ENCODE measurements at regions not wholly inside any gene's neighbourhood (a gene's known extent, or its start where the extent isn't known, plus 50 kb on each side); places are given as distances from the start of the nearest gene placed in this dataset.

DNA sequence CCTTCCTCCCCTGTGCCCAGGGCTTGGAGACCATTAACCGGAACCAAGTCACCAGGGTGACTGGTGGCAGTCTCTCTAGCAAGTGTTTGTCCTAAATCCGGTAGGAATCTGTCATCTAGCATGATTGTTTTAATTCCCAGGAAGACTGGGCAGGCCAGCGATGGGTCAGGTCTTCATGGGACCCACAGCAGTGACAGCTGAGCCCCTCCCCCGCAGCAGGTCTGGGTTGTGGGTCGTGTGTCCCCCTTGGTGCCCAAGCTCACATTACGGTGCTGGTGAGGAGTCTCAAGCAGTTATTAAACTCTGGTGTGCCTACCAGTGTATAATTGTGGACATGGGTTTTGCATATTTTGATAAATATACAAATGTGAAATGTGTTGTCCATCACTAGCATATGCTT lies 466.5 kb downstream of the MATN1 start:
- TF ChIP-seq CTCF (IDR thresholded peaks at IDR 0.05; ENCODE audit: insufficient read depth, low read depth, low read length, missing control alignments): no peak
- H3K4me3 ChIP-seq (ENCODE audit: low read length): no peak overlapping the region
- no peak for DNase-seq (ENCODE audit: low read depth)

DNA sequence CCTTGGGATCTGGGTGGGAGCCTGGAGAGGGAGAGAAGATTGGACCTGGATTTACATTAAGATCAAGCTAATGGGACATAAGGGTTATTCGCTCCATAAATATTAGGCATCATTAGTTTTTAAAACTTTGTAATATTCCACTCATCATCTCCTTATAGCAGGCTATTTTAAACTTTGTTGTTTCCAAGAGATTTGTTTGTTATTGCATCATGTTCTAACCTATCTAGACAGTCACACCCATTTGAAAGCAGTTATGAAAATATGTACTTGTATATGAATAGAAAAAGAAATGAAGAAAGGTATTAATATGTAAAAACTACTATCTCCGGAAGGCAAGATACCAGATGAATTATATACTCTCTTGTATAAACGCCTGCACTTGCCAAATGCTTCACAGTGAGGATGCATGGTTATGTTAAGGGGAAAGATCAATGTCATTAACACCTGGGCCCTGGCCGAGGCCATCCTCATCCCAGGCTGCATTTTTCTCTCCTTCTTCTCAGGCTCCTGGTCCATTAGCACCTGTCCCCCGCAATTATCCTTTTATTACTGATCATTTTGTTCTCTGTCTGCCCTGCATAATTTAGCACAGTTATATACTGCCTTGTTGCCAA lies 468.2 kb downstream of the MATN1 start:
- no peak for TF ChIP-seq CTCF (IDR thresholded peaks at IDR 0.05; ENCODE audit: insufficient read depth, low read depth, low read length, missing control alignments)
- no peak for DNase-seq (ENCODE audit: low read depth)
- no peak overlapping the region for H3K4me3 ChIP-seq (ENCODE audit: low read length)

GRCh38 chr1:30253807-30254440 lies 469.5 kb downstream of the MATN1 start:
- TF ChIP-seq CTCF (IDR thresholded peaks at IDR 0.05; ENCODE audit: insufficient read depth, low read depth, low read length, missing control alignments): no peak
- no peak overlapping the region for H3K4me3 ChIP-seq (ENCODE audit: low read length)
- no peak for DNase-seq (ENCODE audit: low read depth)

DNA sequence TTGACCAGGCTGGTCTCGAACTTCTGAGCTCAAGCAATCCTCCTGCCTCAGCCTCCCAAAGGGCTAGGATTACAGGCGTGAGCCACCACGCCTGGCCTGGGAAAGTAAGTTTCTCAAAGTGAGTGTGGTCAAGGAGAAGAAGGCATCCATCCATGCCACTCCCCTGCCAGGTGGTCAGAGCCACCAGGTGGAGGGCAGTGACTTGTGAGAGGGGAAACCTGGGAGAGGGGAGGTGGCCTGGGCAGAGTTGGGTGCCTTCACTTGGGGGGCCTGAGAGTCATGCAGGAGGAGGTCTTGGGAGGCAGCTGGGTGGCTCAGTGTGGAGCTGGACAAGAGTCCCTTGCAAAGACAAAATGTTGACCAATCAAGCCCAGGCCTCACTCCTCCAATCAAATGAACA lies 470.0 kb downstream of the MATN1 start:
- TF ChIP-seq CTCF (IDR thresholded peaks at IDR 0.05; ENCODE audit: insufficient read depth, low read depth, low read length, missing control alignments): no peak
- no peak overlapping the region for H3K4me3 ChIP-seq (ENCODE audit: low read length)
- no peak for DNase-seq (ENCODE audit: low read depth)

GRCh38 chr1:30250984-30251850 lies 472.2 kb downstream of the MATN1 start:
- no peak overlapping the region for H3K4me3 ChIP-seq (ENCODE audit: low read length)
- no peak for TF ChIP-seq CTCF (IDR thresholded peaks at IDR 0.05; ENCODE audit: insufficient read depth, low read depth, low read length, missing control alignments)
- no peak for DNase-seq (ENCODE audit: low read depth)

DNA sequence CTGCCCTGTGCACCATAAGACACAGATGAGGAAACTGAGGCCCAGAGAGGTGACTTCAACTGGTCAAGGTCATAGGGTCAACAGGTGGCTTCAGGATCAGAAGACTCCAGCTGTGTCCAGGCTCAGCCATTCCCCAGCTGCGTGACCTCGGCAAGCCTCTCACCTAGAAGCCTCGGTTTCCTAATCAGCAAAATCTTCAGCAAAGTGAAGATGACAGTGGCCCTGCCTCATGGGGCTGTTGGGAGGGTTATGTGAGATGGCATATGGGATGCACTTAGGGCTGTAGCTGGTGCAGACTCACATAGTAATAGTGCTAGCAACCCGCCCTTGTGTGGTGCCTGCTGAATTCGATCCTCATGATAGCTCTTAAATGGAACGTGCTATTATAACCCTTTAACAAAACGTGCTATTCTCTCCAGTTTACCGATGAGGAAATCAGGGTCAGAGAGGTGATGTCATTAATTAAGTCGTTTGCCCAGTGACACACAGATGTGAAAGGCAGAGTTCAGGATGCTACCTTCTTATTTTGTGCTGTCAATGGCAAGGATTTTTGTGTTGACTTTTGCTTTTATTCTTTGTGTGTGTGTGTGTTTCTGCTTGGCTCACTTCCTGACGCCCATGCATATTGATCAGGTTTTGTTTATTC lies 472.9 kb downstream of the MATN1 start:
- H3K4me3 ChIP-seq (ENCODE audit: low read length): no peak overlapping the region
- no peak for DNase-seq (ENCODE audit: low read depth)
- no peak for TF ChIP-seq CTCF (IDR thresholded peaks at IDR 0.05; ENCODE audit: insufficient read depth, low read depth, low read length, missing control alignments)

All from epithelial cell of esophagus (primary cell).